Hematopoietic multipotent progenitor cell treated with erythropoietin and hydrocortisone succinate and interleukin-3 and kit ligand, for 4 days (in vitro differentiated cells): ENCODE measurements at regions not wholly inside any gene's neighbourhood (a gene's known extent, or its start where the extent isn't known, plus 50 kb on each side); places are given as distances from the start of the nearest gene placed in this dataset.
"Not testable (repeated sequence)": the region's sequence is repeated elsewhere in the genome, so short reads cannot be mapped to it uniquely, and the experiment has no call there.

ENCODE experiments used
- DNase-seq: peaks from one replicate; pipeline ENCODE4 v3.0.0-alpha.2; 2015

DNA sequence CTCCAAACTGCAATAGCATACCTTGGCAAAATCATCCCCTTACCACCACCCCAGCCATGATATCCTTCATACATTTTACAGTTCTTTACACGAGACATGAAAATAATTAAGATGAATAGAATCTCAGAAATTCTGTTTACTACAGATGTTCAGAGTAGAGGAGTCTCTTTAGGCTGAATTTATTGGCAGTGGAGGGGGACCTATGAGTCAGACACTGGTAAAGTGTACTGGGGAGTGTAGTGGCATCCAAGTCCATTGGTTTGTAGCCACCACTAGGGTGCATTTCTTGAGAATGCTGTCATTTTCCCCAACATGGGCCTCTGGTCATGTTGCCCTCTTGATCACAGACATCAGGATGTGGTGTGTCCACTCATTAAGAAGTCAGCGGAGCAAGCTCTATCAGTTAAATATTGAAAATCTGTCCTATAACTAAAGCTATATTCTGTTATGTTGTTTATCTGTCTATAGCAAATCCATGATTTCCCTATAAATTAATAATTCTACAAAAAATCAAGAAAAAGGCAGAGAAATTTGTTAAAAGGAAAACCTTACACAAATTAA lies 672.2 kb downstream of the PRIM2 start:
- not testable (repeated sequence) for DNase-seq

DNA sequence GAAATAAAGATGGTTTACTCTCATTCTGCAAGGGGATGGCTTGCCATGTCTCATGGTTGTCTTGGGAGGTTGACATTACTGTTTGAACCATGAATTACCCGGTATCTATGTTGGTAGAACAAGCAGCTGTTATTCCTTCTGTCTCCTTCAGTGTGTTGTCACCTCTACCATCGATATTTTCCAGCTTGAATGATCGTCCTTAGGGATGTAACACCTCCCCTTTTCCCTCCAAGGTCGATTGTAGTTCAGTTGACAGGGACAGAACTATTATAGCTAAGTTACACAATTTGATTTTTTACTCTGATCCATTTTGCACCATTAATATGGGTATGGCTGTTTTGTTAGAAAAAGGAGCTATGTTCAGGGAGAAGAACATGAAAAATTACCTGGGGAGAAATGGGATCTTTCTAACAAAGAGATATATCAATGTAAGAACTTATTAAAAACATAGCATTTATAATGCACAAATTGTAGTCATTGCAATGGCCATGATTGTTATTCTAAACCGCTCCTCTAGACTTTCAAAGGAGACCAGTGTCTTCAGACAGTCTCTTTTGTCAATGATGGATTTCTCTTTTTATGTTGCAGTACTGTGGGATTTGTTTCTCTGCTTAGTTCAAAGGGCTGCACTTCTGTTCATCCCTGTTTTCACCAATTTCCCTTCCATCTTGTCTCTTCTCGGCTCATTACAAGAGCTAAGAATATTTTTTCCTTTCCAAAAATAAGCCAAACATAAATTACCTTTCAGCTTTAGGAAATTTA lies 681.6 kb downstream of the PRIM2 start:
- DNase-seq = not testable (repeated sequence)

DNA sequence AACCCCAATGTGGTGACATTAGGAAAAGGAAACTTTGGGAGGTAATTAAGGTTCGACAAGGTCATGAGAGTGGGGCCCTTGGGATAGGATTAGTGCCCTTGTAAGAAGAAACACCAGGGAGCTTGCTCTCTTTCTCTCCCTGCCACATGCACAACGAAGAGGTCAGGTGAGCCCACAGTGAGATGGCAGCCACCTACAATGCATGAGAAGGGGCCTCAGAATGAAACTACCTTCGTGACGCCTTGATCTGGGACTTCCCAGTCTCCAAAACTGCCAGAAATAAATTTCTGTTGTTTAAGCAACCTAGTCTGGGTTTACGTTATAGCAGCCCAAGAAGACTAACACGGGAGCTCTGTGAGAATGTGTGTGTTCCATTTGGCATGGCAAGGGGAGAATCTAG lies 682.8 kb downstream of the PRIM2 start:
- DNase-seq = not testable (repeated sequence)

DNA sequence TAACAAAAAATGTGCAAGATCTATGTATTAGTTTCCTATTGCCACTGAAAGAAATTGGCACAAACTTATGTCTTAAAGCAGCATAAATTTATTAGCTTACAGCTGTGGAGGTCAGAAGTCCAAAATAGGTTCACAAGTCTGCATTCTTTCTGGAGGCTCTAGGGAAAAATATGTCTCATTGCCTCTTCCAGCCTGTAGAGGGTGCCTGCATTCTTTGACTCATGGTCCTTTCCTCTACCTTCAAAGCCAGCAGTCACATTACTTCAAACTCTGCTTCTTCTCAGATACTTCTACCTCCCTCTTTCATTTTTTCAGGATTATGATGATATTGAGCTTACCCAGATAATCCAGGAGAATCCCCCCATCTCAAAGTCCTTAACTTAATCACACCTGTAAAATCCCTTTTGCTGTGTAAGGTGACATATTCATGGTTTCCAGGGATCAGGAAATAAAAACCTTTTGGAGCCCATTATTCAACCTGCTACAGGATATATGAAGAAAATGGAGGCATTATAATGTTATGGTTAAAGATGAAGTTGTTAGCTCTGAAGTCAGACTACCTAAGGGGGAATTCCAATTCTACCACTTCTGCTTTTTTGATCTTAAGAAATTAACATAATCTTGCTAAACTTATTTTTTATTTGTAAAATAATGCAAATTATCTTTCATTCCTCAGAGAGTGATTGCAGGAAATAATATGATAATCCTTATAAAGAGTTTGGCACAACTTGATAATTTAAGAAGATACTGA lies 686.2 kb downstream of the PRIM2 start:
- DNase-seq = peak; percentile 12

DNA sequence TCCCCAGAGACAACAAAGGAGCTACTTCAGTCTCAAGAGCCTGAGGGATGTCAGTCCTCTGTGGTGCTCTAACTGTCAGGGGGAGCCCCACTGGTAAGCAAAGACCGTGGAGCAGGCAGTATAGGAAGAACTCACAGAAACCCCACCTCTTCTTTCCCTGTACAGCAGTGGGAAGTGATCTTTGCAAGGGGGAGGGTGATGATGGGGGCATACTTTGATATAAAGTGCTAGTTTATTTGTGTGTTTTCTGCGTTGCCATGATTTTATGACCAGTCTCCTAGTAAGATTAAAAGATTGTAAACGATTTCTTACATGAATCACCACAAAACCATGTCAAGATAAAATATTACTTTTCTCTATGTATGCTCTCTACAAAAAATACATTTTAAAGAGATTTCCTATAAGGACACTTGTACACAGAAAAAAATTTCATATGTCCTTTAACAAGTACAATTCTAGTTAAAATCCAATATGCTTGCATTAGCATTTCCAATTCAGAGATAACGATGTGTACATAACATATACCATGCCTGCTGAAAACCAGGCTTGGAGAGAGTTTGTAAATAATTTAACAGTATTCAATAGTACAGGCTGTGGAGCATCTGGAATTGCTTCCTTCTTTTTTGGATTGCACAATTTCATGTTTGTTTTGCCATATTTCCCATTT lies 690.0 kb downstream of the PRIM2 start:
- not testable (repeated sequence) for DNase-seq

DNA sequence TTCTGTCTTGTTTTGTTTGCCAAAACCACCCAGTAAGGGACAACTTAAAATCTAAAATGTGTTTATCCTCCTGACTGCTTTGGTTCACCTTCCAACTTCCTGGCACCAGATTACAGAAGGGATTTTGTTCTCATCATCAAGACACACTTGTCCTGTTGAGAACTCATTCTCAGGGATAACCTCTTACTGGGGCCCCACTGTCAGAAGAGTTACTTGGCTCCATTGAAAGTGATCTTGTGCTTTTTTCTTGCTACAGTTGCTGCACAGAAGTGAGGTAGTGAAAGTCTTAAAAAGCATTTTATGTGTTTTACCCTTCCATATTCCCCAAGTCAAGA lies 690.5 kb downstream of the PRIM2 start:
- DNase-seq = not testable (repeated sequence)

DNA sequence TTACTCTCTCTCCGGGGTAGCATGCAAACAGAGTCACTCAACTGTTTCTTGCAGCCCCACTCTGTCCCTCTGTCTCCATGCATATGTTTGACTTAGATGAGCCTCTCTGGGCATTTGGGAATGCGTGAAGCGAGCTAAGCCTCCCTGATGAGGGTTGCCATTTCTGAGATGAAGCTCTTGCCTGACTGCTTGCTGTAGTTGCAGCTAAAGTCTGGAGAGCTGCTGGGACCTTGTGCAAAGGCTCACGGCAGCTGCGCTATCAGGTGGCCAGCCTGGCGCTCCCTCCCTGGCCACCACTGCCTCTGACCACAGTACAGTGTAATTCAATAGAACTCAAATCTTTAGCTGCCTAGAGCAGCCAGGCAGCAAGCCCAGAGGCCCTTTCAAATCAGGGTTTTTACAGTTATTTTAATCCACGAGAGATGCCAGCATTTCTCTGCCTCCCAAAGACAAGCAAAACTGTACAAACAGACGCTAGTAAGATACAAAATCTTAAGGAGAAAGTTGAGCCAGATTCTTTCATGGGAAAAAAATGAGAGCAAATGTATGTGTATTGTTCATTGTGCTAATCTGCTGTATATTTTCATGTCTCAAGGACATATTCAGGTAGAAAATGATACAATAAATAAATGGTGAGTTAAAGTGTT lies 694.6 kb downstream of the PRIM2 start:
- not testable (repeated sequence) for DNase-seq

DNA sequence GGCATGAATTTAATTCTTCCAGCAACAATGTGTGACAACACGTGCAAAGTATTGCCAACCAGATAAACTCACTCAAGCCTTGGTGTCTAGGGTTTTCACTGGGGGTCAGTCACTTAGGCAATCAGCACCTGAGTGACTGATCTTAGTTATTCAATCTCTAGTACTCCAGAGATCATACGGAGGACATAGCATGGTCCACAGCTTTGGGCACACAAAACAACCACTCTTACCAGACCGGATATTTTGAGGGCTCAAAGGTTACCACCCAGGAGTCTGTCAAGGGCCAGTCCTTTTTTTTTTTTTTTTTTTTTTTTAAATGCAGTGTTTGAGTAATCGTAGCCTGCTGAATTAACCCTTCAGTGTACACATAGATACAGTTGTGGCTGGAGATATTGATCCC lies 699.2 kb downstream of the PRIM2 start:
- not testable (repeated sequence) for DNase-seq

DNA sequence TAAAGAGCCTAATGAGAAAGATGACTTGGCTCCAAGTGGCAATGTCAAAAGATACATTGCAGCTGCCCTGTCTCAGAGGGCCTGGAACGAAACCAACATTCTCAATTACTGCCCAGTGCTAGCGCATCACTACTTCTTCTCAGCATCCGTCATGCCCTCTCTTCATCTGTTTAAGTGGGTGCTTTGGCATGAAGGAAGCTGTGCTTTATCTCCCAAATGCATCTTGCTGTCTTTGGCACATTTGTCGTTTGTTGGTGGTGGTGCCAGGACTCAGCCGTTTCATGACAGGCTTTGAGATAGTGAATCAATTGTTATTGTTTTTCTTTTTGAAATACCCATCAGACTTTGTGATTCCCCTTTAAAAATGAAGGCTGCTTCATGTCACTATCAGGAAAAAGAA lies 710.8 kb downstream of the PRIM2 start:
- DNase-seq = not testable (repeated sequence)

DNA sequence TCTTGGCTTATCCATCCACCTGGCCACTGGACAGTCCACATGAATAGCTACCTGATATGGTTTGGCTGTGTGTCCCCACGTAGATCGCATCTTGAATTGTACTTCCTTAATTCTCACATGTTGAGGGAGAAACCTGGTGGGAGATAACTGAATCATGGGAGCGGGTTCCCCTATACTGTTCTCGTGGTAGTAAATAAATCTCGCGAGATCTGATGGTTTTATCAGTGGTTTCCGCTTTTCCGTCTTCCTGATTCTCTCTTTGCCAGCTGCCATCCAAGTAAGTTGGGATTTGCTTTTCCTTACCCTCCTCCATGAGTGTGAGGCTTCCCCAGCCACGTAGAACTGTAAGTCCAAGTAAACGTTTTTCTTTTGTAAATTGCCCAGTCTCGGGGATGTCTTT lies 720.8 kb downstream of the PRIM2 start:
- DNase-seq = not testable (repeated sequence)

DNA sequence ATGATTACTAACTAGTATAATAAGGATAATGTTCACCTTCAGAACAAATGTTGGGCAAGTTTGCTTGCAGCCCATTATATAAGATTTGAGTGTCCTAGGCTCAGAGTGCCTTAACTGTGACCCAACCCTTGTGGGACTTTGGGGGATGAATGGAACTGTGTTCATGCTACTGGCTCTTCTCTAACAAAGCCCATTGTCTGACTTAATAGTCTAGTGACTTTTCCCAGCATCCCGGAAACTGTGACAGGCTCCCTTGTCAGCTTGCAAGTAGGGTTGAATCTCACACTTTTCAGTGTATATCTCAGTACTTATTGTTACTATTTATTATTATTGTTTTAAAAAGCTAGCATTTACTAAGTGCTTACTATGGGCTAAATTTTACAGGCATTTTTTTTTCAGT lies 729.2 kb downstream of the PRIM2 start:
- not testable (repeated sequence) for DNase-seq

DNA sequence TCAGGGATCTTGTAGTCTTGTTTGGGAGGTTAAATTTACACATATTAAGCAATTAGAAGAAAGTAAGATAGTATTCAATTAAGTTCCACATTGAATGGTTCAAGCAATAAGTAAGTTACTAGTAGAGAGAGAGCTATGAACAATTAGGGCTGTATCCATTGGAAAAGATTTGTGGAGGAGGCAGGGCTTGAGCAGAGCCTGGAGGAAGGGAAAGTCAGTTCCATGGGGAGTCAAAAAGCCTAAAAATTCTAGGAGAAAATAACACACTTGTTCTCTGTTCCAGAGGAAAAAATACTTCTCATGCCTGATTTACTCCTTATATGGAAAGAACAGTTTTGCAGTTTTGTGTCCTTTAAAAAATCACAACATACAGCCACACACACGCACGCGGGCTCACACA lies 730.0 kb downstream of the PRIM2 start:
- not testable (repeated sequence) for DNase-seq

DNA sequence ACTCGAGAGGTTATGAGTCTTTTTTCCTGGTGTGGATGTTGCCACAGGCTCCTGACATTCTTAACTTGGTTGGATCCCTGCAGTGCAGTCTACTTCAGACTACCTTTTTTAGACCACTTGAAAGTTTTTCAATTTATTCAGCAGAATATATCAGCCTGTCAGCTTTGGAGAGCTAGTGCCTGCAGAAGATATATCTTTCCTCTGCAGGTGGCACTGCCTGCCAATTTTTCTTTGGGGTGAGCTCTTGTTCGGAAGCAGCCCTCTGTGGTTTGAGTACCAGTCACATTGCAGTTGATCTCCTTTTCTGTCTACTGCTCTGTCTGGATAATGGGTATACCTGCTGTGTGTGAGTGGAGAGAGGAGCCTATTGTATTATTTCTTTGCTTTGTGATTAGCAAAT lies 730.4 kb downstream of the PRIM2 start:
- DNase-seq = not testable (repeated sequence)

DNA sequence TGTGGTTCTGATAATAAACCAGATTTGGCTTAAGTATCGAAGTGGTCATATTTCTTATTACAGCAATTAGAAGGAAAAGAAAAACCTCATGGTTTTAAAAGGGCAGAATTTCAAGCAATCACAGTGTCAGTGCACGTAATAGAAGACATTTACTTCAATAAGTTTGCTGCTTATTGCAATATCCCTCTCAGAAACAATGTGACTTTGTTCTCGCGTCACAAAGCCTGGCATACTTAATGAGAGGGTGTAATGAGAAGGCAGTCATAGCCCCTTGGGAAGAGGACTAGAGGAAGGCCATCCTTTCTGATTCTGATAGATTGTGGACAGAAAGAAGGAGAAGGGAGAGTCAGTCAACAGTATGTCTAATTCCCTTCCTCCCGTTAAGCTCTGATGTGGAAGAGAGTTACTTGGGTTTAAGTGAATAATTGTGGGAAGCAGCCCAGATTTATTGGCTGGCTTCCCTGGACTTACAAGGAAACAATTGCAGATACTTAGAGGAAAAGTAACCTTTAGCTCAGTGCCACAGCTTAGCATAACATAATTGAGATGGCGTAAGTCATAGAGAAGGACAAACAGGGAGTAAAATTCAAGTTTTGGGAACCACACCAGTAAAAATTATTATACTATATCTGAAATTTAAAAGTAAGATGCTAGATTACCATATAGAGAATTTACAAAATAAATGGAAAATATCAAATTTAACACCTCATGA lies 738.2 kb downstream of the PRIM2 start:
- DNase-seq = not testable (repeated sequence)

DNA sequence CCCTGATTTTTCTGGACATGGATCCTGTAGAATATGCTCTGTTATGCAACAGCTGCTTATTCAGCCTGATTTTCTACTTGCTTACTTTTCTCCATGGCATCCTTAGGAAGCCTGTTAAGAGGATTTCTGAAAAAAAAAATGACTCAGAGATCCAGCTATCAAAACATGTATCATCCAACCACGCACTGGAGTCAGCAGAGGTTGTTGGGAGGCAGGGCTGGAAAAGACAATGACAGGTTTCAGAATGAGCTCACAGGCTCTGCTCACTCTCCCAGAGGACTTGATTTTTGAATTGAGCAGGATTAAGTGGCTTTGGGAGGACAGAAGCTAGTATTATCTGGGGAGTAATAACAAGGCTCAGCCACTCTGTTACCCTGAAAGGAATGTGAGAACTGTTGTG lies 742.3 kb downstream of the PRIM2 start:
- not testable (repeated sequence) for DNase-seq

DNA sequence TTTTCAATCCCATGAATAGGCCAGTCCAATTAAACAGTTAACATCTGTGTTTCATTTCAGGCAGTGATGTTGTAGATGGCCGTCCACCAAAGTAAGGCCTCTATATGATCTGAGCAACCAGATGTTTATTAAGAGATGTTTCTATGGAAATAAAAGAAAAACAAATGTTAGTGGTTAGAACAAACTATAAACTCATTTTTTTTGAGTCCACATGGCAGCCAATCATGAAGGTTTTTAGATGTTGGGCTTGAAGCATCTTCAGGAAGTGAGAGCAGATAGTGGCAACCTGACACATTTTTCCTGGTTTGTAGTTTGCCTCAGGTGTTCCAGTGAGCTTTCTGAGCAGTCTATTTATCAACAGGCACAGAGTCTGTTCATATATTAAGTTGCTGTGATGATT lies 746.1 kb downstream of the PRIM2 start:
- DNase-seq = not testable (repeated sequence)

DNA sequence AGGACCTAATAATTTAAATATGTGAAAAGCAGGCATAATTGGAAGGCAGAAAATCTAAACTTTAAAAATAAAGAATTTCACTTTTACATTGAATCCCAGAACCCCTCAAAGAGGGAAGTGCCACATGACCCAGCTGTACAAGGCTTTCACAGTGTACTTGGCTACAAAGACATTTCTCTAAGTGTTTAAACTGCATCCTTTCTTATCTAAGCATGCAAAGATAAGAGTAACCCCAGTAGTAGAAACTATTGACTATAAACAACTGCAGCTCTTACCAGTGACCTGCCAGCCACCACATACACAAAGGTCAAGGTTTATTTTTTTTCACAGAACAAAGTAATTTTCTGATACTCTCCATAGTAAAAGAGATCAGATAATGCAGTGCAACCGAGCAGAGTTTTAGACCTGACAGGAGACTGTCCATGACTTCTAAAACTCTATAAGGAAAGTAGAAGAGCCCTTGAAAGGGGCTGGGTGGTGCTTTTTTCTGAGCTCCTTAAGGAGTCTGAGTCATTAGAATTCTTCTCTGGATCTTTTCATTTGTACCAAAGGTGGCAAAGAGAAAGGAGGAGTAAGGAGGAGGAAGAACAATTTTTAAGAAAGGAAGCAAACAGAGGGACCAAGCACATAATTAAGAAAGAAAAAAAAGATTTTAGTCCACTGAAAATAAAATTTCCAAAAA lies 750.6 kb downstream of the PRIM2 start:
- DNase-seq = not testable (repeated sequence)

DNA sequence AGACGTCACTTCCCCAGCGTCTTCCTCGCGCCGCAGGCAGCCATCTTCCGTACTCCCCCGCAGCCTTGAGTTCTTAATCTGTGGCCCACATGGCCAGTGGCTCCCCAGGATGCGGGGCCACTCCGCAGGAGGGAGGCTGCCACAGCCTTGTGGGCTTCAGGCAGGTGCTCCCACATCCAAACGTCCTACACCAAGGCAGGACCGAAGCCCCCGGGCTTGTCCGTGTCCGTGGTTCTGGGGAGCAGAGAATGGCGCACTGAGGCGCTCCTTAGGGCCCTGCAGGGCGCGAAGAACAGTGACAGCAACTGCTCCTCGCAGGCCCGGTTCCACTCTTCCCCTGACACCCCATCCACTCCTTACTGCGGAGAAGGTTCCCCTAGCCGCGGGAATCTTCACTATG lies 755.8 kb downstream of the PRIM2 start:
- no peak for DNase-seq

DNA sequence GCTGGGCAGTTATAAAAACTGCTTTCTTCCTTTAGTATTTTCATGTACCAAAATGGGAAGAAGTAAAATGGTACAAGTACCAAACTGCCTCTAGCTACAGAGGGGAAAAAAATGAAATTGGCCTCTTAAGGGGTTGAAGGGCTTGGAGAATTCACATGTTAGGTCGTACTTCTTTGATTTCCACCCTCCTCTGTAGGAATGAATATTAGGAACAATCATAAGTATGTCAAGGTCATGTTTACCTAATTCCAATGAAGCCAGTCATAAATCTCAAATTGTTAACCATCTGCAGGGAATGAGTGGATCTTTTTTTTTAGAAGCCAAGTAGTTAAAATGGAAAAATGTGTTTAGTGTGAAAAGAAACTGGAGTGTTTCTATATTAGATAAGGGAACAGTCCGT lies 772.6 kb downstream of the PRIM2 start:
- not testable (repeated sequence) for DNase-seq

DNA sequence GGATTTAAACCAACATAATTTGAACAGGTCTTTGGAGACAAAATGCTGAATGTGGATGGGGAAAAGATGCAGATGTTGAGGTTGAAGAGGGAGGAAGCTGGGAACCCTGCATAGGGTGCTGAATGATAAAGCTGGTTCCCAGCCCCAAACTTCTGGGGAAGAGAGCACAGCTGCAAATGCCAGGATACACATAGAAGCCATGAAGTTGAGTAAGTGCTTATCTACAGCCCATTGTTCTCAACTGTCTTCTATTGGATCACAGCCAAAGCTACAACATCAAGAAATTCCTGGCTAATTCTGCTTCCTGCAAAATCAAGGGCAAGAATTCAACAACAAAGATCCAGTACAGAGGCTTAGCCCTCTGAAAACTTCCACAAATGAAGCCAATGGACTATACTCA lies 779.8 kb downstream of the PRIM2 start:
- DNase-seq = not testable (repeated sequence)

DNA sequence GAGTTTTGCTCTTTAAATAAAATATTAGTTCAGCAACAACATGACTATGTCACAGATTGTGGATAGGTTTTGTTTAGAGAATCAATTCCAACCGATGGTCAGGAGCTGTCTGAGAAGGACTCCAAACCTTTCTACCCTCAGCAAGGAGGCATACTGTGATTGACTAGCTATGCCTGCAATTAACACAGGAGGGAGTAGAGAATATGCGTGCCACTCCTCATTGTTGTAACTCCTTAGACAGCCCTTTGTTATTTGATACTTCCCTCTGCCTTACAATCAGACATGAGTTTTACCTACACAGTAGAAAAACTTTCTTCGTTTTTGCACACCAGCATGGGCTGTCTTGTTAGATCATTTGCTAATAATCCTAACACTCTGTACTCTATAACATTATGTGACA lies 796.5 kb downstream of the PRIM2 start:
- DNase-seq = no peak

DNA sequence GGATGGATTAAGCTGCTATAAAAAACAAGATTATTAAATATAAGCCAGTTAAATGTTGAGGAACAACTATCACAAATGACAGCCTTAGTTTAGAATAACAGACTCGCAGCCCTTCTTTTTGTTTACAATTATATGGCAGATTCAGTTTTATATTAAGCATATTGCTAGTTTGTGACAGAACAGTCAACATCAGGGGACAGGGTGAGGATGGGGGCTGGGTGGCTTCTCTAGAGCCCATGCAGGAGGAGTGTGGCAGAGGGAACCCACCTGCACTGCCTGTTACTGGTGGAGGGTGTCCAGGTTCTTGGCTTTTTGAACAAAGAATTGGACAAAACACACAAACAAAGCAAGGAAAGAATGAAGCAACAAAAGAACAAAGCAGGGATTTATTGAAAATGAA lies 799.7 kb downstream of the PRIM2 start:
- DNase-seq = not testable (repeated sequence)
